ENCODE measurements at regions not wholly inside any gene's neighbourhood (a gene's known extent, or its start where the extent isn't known, plus 50 kb on each side); places are given as distances from the start of the nearest gene placed in this dataset.

GRCh38 chr2:176494949-176495353, 225.7 kb downstream of the MTX2 start:
- H3K27me3 ChIP-seq (ENCODE audit: control insufficient read depth in 4 of 4, insufficient read depth in 4 of 4, low read length in 3 of 4), result peaks cover 0 to 2% (median 0%) of the 10 kb centered on the region in 4 donors
- H3K4me3 ChIP-seq (ENCODE audit: low read depth in 1 of 3, low read length in 3 of 3), result no peak overlapping the region
- WGBS, result 51% methylated on average over 2 of the region's 2 CpGs
- H3K4me1 ChIP-seq (ENCODE audit: control insufficient read depth in 4 of 4, insufficient read depth in 4 of 4, low read length in 3 of 4), result peaks cover 0 to 3% (median 0%) of the 10 kb centered on the region in 4 donors
- no peak overlapping the region for H3K27ac ChIP-seq (ENCODE audit: low read depth in 1 of 2, low read length in 2 of 2)
- DNase-seq (ENCODE audit: low spot score), result no peak
- TF ChIP-seq FOXA1 (IDR thresholded peaks at IDR 0.05) (no peak), MAX (IDR thresholded peaks at IDR 0.05) (no peak), HNF4G (IDR thresholded peaks at IDR 0.05) (no peak), ATF3 (IDR thresholded peaks at IDR 0.05) (no peak), YY1 (IDR thresholded peaks at IDR 0.05) (no peak), FOXA2 (IDR thresholded peaks at IDR 0.05) (no peak), GABPA (IDR thresholded peaks at IDR 0.05 in 1 of 2, conservative IDR thresholded peaks at IDR 0.05 in 1 of 2) (no peak), RXRA (IDR thresholded peaks at IDR 0.05) (no peak), SP1 (IDR thresholded peaks at IDR 0.05) (no peak), RAD21 (IDR thresholded peaks at IDR 0.05) (no peak), REST (IDR thresholded peaks at IDR 0.05) (no peak), EGR1 (IDR thresholded peaks at IDR 0.05; ENCODE audit: low read depth in 2 of 2) (no peak), CTCF (IDR thresholded peaks at IDR 0.05; ENCODE audit: low read depth, low read length, missing input control) (no peak), NR2F2 (IDR thresholded peaks at IDR 0.05) (no peak), JUND (IDR thresholded peaks at IDR 0.05) (no peak), ZBTB33 (IDR thresholded peaks at IDR 0.05) (no peak), HNF4A (conservative IDR thresholded peaks at IDR 0.05) (no peak)
- no peak overlapping the region for H3K9ac ChIP-seq (ENCODE audit: low read depth in 1 of 2, low read length in 2 of 2)
- no peaks in the 10 kb centered on the region for H3K9me3 ChIP-seq (ENCODE audit: control insufficient read depth in 4 of 4, low read length in 3 of 4)
- no peaks in the 10 kb centered on the region for H3K36me3 ChIP-seq (ENCODE audit: control insufficient read depth in 4 of 4, insufficient read depth in 3 of 4, low read depth in 1 of 4, low read length in 3 of 4)

- Histone ChIP-seq H3K4me1 (ENCODE audit: control insufficient read depth in 4 of 4, insufficient read depth in 4 of 4, low read length in 3 of 4) (no peaks in the 10 kb centered on the region), H3K4me3 (ENCODE audit: low read depth in 1 of 3, low read length in 3 of 3) (no peak overlapping the region), H3K27me3 (ENCODE audit: control insufficient read depth in 4 of 4, insufficient read depth in 4 of 4, low read length in 3 of 4) (no peaks in the 10 kb centered on the region), H3K27ac (ENCODE audit: low read depth in 1 of 2, low read length in 2 of 2) (no peak overlapping the region), H3K9ac (ENCODE audit: low read depth in 1 of 2, low read length in 2 of 2) (no peak overlapping the region), H3K36me3 (ENCODE audit: control insufficient read depth in 4 of 4, insufficient read depth in 3 of 4, low read depth in 1 of 4, low read length in 3 of 4) (no peaks in the 10 kb centered on the region), H3K9me3 (ENCODE audit: control insufficient read depth in 4 of 4, low read length in 3 of 4) (no peaks in the 10 kb centered on the region)
- DNase-seq (ENCODE audit: low spot score), result no peak
- 90% methylated on average over 3 of the region's 3 CpGs for WGBS
- TF ChIP-seq EGR1 (IDR thresholded peaks at IDR 0.05; ENCODE audit: low read depth in 2 of 2), result no peak
- no peak for TF ChIP-seq FOXA2 (IDR thresholded peaks at IDR 0.05)
- no peak for TF ChIP-seq ZBTB33 (IDR thresholded peaks at IDR 0.05)
- no peak for TF ChIP-seq SP1 (IDR thresholded peaks at IDR 0.05)
- no peak for TF ChIP-seq HNF4A (conservative IDR thresholded peaks at IDR 0.05)
- TF ChIP-seq GABPA (IDR thresholded peaks at IDR 0.05 in 1 of 2, conservative IDR thresholded peaks at IDR 0.05 in 1 of 2), result no peak
- no peak for TF ChIP-seq YY1 (IDR thresholded peaks at IDR 0.05)
- no peak for TF ChIP-seq RXRA (IDR thresholded peaks at IDR 0.05)
- no peak for TF ChIP-seq NR2F2 (IDR thresholded peaks at IDR 0.05)
- TF ChIP-seq TAF1 (conservative IDR thresholded peaks at IDR 0.05), result no peak
- no peak for TF ChIP-seq CTCF (IDR thresholded peaks at IDR 0.05; ENCODE audit: low read depth, low read length, missing input control)
- TF ChIP-seq JUND (IDR thresholded peaks at IDR 0.05), result no peak
- TF ChIP-seq RAD21 (IDR thresholded peaks at IDR 0.05), result no peak
- no peak for TF ChIP-seq FOXA1 (IDR thresholded peaks at IDR 0.05)
- no peak for TF ChIP-seq HNF4G (IDR thresholded peaks at IDR 0.05)
Measured at GRCh38 chr2:176495826-176496225, 226.6 kb downstream of the MTX2 start.
